ENCODE measurements at regions not wholly inside any gene's neighbourhood (a gene's known extent, or its start where the extent isn't known, plus 50 kb on each side); places are given as distances from the start of the nearest gene placed in this dataset.

DNA sequence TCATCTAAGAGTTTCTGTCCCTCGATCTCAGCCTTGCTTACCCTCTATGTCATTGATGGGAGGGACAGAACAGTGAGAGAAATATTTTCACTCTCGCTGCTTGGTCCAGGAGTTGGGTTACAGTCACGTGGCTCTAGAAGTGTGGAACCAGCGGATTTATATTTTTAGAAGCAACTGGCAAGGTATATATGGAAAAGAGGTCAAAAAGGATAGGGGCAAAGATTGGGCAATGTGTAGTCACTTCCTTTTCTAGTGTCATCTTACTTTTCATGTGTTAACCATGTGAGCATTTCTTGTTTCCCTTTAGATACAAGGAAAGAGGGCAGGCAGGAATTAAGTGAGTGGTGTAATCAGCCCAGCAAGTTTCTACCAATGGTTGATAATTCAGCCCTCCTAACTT lies 111.5 kb upstream of the ZNF366 start:
- no peak for DNase-seq

DNA sequence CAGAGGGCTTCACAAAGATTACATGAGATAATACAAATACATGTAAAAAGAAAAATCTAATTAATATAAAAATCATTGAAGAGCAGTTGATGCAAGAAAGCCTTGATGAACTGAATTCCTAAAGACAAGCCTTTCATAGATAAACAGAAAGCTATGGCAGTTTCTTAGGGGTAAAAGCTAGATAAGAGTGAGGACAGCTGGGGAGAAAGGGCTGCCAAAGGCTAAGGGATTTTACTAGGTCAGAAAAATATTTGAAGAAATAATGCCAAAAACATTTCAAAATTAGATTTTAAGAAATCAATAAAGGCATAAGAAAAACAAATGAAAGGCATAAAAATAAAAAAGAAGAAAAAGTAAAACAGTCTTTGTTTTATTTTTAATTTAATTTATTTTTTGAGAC lies 107.9 kb upstream of the ZNF366 start:
- no peak for DNase-seq

DNA sequence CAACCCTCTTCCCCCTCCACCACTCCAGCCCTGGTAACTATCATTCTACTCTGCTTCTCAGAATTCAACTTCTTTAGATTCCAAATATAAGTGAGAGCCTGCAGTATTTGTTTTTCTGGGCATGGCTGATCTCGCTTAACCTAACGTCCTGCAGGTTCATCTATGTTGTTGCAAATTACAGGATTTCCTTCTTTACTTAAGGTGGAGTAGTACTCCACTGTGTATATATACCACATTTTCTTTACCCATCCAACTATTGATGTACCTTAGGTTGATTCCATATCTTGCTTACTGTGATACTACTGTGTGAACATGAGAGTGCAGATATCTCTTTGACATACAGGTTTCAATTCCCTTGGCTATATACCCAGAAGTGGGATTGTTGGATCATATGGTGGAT lies 106.3 kb upstream of the ZNF366 start:
- no peak for DNase-seq

DNA sequence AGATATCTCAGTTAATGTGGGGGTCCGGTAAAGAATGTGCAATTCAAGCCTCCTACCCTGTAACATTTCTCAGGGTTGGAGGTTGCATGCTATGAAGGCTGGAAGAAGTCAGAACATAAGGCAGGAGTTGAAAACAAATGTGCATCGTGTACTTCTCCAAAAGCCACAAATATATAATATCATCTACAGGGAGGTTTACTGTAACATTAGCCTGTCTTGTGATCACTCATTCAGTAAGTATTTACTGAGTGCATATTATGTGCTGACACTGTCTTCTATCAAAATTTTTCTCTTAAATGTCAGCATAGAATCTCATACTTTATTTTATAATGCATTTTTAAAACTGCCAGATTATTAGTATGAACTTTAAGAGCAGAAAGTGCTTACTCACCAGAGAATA lies 105.6 kb upstream of the ZNF366 start:
- DNase-seq, result no peak

DNA sequence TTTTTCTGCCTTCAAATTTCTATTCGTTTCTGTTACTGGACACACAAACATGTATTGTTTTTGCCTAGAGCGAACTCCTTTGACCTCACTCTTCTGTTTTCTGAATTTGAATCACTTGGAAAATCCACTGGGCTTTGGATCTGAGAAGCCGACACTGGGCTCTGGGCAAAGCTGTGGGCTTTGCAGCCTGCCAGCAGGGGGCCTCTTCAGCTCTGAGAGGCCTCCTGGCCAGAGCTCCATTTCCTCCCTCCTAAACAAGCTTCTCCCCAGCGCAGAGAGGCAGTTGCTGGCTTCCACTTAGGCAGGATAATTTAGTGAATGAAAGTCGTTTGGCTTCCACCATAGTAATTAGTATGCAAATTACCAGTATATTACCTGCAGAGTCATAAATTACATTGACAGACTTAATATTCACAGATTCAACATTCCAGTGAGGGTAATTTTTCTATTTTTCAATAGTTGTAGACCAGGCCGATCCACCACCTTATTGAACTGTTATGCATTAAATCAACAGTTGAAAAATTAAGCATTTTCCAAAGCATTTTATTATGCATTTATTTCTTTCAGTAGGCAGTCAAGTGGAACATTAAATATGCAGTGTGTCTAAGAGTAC lies 104.0 kb upstream of the ZNF366 start:
- peak; percentile 64 for DNase-seq

DNA sequence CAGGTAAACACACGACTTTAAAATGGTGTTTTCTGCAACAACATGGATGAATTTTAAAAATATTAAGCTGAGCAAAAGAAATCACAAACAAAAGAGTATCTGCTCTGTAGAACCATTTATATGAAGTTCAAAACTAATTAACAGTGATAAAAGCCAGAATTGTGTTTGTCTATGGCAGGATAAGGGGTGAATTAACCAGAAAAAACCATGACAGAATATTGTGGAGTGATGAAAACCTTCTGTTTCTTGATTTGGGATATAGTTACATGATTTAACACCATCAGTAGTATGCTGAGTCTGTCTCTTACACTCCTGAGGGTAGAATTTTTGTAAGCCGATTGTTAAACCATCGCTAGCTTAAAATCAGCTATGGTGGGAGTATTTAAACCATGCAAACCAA lies 101.7 kb upstream of the ZNF366 start:
- no peak for DNase-seq

DNA sequence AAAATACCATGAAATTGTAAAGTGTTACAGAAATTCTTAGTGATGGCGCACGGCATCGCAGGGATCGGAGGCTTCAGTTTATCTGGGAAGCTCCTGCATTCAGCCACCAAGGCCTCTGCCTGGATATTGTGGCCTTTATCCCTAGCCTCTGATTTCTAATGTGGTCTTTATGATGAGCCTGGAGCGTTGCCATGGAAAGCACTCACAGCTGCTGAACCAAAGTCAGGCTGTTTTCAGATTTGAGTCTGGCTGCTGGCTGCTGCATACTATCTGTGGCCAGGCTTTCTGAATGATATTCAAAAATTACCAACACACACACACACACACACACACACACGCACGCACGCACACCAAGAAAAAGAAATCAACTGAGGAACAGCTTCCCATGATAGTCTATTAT lies 101.1 kb upstream of the ZNF366 start:
- no peak for DNase-seq

DNA sequence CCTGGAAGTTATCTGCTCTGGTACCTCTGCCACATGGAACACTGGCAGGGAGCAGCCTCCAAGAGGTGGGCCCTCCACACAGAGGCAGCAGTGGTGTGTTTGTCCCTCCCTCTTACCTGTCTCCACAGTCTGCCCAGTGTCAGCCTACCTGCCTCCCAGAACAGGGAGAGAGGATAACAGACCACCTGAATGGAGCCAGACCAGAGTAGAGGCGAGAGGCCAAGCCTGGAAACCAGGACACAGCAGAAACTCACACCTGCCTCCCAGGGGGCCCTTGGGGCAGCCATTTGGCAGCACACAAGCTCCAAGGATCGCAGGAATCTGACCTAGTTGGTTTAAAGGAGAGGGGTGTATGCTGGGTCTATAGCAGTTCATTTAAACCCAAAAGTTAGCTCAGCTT lies 100.2 kb upstream of the ZNF366 start:
- no peak for DNase-seq

DNA sequence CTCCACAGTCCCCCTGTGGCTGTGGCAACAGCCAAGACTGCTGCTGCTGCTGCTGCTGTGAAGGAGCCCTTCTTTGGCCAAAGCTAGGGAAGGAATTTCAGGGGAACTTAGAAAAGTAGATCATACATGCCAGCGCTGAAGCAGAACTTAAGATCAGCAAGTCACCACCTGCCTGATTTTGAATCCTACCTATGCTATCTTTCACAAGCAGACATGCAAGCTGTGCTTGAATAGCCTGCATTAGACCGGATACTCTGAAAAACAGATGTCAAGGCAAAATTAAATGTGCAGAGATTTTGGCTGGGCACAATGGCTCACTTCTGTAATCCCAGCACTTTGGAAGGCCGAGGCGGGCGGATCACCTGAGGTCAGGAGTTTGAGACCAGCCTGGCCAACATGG lies 99.3 kb upstream of the ZNF366 start:
- no peak for DNase-seq

DNA sequence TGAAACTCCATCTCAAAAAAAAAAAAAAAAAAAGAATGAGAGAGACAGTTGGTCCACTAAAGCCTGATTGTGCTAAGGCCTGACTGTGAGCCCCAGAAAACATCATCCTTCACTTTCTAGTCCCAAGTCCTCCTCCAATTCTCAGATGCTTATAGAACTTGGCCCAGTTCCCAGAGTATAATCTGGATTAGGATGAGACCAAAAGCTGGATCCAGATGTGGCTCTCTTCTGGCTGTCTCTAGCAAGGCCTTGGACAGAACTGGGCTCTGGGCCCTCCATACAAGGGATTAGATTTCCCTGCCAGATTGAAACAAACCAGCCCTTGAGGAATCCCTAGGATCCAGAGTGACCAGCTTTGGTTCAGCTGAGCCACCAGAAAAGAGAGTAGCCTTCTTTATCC lies 98.4 kb upstream of the ZNF366 start:
- no peak for DNase-seq

DNA sequence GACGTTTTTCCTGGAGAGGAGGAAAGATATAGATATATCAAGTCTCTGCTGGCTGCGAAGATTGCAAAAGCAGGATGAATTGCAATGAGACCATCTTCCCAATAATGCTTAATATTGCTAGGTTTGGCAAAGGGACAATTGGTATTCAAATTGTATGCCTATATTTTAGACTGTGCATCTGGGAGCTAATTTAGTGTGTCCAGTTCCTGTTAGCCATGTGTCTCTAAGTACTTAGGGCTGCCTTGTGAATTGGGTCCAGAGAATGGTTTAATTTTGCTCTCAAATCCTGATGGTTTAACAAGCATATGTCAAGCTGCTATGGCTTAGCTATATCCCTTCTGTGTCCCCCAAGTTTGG lies 97.6 kb upstream of the ZNF366 start:
- no peak for DNase-seq

DNA sequence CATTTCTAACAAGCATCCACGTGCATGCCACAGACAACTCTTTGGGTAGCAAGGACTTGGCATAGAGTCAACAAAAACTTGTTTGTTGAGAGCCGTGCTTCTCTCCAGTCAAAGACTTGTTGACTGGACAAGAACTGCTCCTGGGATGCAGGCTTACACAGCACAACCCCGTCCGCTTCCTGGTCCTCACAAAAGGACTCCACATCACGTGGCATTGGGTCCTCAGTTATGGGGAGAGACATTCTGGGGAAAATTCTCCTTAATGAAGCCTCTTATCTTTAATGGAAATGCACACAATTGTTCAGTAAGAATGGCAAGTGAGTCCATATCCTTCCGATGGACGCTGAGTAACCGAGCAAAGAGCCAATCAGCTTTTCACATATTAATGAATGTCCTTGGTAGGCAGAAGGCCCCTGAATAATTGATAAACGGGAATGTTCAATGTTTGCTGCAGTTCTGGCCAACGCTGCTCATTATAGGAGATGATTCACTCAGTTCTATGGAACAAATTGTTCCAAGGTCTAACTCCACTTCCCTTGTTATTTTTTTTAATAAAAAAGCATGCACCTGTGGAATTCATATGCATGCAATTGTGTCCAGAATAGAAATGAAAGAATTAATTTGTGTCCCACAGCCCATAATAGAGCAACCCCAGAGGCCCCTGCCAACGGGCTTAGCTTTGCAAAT lies 97.0 kb upstream of the ZNF366 start:
- no peak for DNase-seq

DNA sequence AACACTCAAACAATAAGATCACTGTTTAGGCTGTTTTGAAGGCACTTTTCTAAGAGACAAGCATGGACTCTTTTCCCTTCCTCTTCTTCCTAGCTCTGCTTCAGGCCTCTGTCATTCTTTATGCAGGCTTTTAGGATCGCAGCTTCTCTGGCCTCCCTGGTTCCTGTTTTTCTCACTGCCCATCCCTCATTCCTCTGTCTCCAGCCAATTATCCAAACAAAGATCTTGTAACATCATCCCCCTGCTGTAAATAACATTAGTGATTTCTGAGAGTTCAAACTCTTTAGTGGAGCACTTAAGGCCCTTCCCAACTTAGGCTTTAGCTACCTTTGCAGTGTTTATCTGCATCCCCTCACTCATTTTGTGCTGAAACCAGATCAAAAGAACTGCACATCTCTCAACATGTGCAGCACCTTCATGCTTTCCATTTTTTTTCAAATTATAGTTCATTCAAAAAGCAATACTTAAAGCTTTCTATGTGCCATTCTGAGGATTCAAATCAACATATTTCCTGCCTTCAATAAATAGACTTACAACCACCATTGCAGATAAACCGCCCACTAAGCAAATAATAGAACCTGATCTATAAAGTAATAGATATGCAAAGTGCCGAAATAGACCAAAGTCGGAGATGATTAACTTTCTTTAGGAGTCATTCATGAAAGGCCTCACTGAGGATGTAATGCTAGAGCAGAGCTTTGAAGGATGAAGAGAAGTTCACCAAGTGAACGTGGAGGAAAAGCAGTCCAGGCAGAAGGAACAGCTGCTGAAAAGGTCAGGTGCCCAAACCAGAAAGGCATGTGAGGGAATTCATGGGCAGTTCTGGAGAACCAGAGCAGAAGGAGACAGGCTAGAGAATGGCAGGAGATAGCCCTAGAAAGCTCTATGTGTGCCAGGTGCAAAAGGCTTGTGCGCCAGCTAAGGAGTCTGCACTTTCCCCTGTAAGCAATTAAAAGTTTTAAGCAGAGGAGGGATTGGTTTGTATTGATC lies 95.8 kb upstream of the ZNF366 start:
- no peak for DNase-seq

DNA sequence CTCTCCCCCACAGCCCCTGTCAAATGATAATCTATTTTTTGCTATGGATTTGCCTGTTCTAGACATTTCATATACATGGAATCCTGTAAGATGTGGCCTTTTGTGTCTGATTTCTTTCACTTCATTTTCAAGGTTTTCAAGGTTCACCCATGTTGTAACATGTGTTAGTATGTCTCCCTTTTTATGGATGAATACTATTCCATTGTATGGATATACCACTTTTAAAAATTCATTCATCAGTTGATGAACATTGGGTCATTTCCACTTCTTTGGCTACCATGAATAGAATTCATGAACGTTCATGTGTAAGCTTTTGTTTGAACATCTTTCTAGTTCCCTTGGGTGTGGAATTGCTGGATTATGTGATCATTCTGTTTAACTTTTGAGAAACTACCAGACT lies 94.7 kb upstream of the ZNF366 start:
- DNase-seq, result no peak

DNA sequence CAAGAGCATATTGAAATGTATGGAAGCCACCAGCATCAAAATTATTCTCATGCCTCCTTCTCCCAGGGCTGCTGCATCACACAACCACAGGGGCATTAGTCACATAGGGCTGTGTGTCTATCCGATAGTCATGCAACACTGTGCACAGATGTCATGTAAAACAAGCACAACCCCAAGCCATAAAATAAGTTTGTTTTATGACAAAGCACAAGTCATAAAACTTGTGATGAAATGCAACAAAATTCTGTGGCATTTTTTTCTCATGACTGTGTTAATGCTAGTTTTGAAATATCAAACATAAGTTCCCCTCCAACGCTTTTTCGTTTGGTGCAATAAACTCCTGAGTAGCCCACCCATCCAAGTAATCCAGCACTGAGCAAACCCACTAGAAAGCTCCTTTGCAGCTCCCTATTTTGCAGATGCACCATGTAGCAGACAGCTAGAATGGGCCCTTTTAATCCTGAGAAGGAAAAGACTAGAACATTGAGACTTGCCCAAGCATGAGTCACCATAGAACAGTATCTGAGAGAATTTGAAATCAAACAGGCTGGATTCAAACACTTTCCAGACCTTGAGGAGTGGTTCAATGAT lies 93.3 kb upstream of the ZNF366 start:
- DNase-seq, result no peak

DNA sequence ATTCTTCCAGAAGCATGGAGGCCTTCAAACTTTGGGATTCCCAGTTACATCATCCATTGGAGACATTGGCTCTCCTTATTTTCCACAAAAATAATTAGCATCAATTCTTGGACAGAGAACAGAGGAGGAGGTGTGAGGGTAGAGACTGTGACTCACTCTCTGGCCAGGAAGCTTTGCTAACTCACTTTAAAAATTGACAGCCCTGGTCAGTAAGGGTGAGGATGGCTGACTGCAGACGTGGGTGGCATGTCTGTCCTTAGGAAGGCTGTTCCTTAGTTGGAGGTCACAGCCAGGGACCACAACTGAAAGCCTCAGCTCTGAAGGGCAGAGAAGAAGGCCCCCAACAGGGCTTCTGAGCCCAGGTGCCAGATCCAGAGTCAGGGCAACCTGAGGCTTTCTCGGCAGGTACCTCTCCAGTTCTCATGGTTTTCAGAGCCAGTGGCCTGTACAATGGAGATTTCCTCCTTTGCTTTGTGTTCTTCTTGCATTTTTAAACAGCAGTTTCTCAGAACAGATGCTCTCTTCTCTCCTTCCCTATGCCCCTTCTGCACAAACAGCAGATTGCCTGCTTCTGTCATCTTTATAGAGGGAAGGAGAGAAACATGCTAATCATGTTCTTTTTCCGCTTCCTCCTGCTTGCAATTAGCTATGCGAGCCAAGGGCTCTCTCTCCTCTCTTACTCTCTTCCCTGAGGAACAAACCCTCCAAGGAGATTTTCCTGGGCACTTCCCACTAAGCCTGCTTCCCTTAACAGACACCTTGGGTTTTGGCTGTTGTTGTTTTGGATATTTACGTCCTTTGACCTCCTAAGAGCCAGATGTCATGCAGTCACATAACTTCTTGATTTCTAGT lies 92.5 kb upstream of the ZNF366 start:
- DNase-seq, result no peak

DNA sequence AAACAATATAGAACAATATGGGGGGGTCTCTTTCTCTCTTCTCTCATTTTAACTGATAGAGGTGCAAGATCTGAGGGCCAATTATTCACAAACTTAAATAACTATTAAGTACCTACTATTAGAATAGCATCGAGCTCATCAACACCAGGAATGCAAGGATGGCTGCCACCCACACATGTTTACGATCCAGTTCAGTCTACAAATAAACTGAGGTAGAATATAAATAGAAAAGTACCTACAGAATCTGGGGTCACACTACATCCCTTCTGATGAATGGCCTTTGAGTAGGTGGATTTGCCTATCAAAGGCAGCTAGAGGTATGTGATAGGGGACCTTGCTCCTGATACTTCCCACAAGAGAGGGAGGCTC lies 91.8 kb upstream of the ZNF366 start:
- no peak for DNase-seq

DNA sequence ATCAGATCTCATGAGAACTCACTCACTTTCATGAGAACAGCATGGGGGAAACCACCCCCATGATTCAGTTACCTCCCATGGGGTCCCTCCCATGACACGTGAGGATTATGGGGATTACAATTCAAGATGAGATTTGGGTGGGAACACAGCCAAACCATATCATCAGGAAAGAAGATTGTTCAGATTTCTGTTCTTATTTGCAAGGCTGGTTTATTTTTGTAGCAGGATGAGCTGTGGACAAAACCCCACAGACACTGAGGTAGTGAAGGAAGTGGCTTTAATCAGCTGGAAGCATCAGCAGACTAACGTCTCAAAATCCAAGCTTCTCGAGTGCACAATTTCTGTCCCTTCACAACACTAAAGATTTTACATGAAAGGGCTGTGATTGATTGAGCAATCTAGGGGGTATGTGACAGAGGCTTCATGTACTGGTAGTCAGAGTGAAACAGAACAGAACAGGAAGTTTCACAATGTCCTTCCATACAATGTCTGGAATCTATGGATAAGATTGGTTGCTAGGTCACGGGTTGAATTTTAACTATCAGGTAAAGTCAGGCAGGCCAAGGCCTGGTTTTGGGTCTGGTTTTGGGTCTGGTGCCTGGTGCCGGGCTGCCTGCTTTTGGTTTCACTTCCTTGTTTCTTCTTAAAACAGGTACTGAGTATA lies 91.3 kb upstream of the ZNF366 start:
- DNase-seq, result no peak

DNA sequence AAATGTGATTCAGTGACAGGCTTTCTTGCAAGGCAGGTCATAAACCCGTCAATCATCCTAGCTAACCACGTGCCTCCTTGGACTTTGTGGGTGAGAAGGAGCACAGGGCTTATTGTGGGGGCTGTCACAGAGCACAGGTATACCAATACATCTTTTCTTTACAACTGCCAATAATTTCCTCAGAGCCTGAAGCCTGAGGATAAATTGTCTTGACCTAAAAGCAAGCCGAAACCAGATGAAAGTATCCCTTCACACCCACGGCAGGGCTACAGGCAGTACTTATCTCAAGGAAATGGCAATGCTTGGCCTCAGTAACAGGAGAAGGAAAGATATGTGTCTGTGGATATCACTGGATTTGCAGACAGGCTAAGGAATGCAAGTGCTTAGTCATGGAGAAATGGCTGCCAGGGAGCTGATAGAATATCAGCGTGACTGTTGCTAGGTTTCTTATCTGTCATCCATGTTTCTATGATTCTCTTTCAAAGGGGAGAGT lies 90.3 kb upstream of the ZNF366 start:
- DNase-seq, result no peak

DNA sequence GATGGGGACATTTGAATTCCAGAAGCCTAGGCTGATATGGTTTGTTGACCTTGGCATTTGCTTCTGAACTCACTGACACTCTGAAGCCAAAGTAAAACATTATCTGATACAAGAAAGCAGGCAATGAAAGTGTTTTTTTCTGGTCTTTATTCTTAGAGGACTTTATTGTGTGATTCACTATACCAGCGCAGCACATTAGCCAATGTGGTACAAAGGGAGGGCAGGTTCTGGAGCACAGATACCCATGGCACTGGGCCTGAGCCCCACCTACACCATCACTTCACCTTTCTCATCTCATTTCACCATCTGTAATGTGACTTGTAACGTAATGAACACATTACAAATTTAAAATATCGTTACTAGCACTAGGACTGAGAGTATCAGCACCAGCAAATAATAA lies 89.7 kb upstream of the ZNF366 start:
- DNase-seq, result no peak

DNA sequence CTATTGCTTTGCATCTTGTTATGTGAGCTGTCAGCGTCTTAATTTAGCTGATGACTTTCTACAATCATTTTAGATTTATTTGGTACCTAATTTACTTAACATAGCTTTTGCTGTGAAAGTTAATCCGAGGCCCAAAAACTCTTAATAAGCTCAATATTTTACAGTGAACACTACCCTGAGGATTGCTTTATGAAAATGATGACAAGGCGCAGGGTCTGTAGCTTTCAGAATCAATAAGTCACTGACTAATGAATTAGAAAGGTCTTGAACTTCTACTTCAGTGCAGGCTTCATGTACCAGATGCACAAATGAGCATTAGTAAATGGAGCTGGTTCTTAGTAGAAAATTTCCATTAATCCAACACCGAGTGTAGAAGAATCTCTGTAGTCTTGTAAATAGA lies 81.4 kb upstream of the ZNF366 start:
- no peak for DNase-seq

Measured in activated CD8-positive, alpha-beta memory T cell treated with anti-CD3 and anti-CD28 coated beads for 24 hours (primary cell).